ENCODE measurements at regions not wholly inside any gene's neighbourhood (a gene's known extent, or its start where the extent isn't known, plus 50 kb on each side); places are given as distances from the start of the nearest gene placed in this dataset.
"Not testable (repeated sequence)": the region's sequence is repeated elsewhere in the genome, so short reads cannot be mapped to it uniquely, and the experiment has no call there.

- no peak for DNase-seq
- no peak for TF ChIP-seq GATA1 (IDR thresholded peaks at IDR 0.05; ENCODE audit: low read depth, low read length)
- no peak for TF ChIP-seq POLR2A (IDR thresholded peaks at IDR 0.05; ENCODE audit: low read length)
These were observed 253.2 kb downstream of the SPRY1 start for GRCh38 chr4:123649645-123650391.

- DNase-seq: no peak
- TF ChIP-seq POLR2A (IDR thresholded peaks at IDR 0.05; ENCODE audit: low read length) (no peak), GATA1 (IDR thresholded peaks at IDR 0.05; ENCODE audit: low read depth, low read length) (no peak)
These were observed 254.5 kb downstream of the SPRY1 start for GRCh38 chr4:123651066-123651465.

GRCh38 chr4:123651536-123652180, 255.1 kb downstream of the SPRY1 start:
- TF ChIP-seq GATA1 (IDR thresholded peaks at IDR 0.05; ENCODE audit: low read depth, low read length): no peak
- TF ChIP-seq POLR2A (IDR thresholded peaks at IDR 0.05; ENCODE audit: low read length): no peak
- no peak for DNase-seq

GRCh38 chr4:123652476-123652875, 255.9 kb downstream of the SPRY1 start:
- TF ChIP-seq POLR2A (IDR thresholded peaks at IDR 0.05; ENCODE audit: low read length) (no peak), GATA1 (IDR thresholded peaks at IDR 0.05; ENCODE audit: low read depth, low read length) (no peak)
- no peak for DNase-seq

GRCh38 chr4:123653236-123653635, 256.6 kb downstream of the SPRY1 start:
- no peak for TF ChIP-seq GATA1 (IDR thresholded peaks at IDR 0.05; ENCODE audit: low read depth, low read length)
- TF ChIP-seq POLR2A (IDR thresholded peaks at IDR 0.05; ENCODE audit: low read length): no peak
- DNase-seq: no peak

- DNase-seq: not testable (repeated sequence)
These were observed 260.2 kb downstream of the SPRY1 start for GRCh38 chr4:123656746-123657294.

GRCh38 chr4:123657606-123658005, 261.0 kb downstream of the SPRY1 start:
- DNase-seq: not testable (repeated sequence)

- DNase-seq: no peak
- TF ChIP-seq POLR2A (IDR thresholded peaks at IDR 0.05; ENCODE audit: low read length) (no peak), GATA1 (IDR thresholded peaks at IDR 0.05; ENCODE audit: low read depth, low read length) (no peak)
These were observed 262.7 kb downstream of the SPRY1 start for GRCh38 chr4:123659262-123659661.

GRCh38 chr4:123659730-123660129, 263.1 kb downstream of the SPRY1 start:
- TF ChIP-seq POLR2A (IDR thresholded peaks at IDR 0.05; ENCODE audit: low read length) (no peak), GATA1 (IDR thresholded peaks at IDR 0.05; ENCODE audit: low read depth, low read length) (no peak)
- DNase-seq: peak; percentile 7 to 17

GRCh38 chr4:123661080-123661737, 264.6 kb downstream of the SPRY1 start:
- TF ChIP-seq POLR2A (IDR thresholded peaks at IDR 0.05; ENCODE audit: low read length) (no peak), GATA1 (IDR thresholded peaks at IDR 0.05; ENCODE audit: low read depth, low read length) (no peak)
- peak; percentile 5 to 17 for DNase-seq

GRCh38 chr4:123662827-123663226, 266.2 kb downstream of the SPRY1 start:
- TF ChIP-seq POLR2A (IDR thresholded peaks at IDR 0.05; ENCODE audit: low read length) (no peak), GATA1 (IDR thresholded peaks at IDR 0.05; ENCODE audit: low read depth, low read length) (no peak)
- DNase-seq: no peak

- no peak for DNase-seq
- TF ChIP-seq GATA1 (IDR thresholded peaks at IDR 0.05; ENCODE audit: low read depth, low read length): no peak
- TF ChIP-seq POLR2A (IDR thresholded peaks at IDR 0.05; ENCODE audit: low read length): no peak
These were observed 269.9 kb downstream of the SPRY1 start for GRCh38 chr4:123666486-123666885.

GRCh38 chr4:123667496-123667895, 270.9 kb downstream of the SPRY1 start:
- TF ChIP-seq GATA1 (IDR thresholded peaks at IDR 0.05; ENCODE audit: low read depth, low read length): no peak
- TF ChIP-seq POLR2A (IDR thresholded peaks at IDR 0.05; ENCODE audit: low read length): no peak
- no peak for DNase-seq

GRCh38 chr4:123667991-123668390, 271.4 kb downstream of the SPRY1 start:
- TF ChIP-seq POLR2A (IDR thresholded peaks at IDR 0.05; ENCODE audit: low read length) (no peak), GATA1 (IDR thresholded peaks at IDR 0.05; ENCODE audit: low read depth, low read length) (no peak)
- DNase-seq: no peak

Measured in erythroblast (primary cell).